GM12878 (cell line): ENCODE measurements at regions not wholly inside any gene's neighbourhood (a gene's known extent, or its start where the extent isn't known, plus 50 kb on each side); places are given as distances from the start of the nearest gene placed in this dataset.
"Not testable (repeated sequence)": the region's sequence is repeated elsewhere in the genome, so short reads cannot be mapped to it uniquely, and the experiment has no call there.

ENCODE experiments used
- ATAC-seq: fragments of 200-7000 bp; cut with Tn5 transposase; 3 replicates; pipeline ENCODE4 v1.9.1; 2020; ENCODE audit warnings: mild to moderate bottlenecking, moderate library complexity
- BruUV-seq: library from RNA; stranded (reverse); fragments of 400-500 nt; replicated peaks from 2 replicates; lab custom pipeline; 2021; lab: Mats Ljungman, UMichigan
- CTCF ChIA-PET: fragments of 300-600 bp; sonication (Branson Sonifier 250); formaldehyde crosslinking; extraction: SDS; loops from one replicate; lab custom pipeline; 2021; ENCODE audit warnings: inconsistent platforms; lab: Yijun Ruan, JAX
- POLR2A ChIA-PET: fragments of 350-600 bp; formaldehyde crosslinking; extraction: SDS; loops from one replicate; lab custom pipeline; 2021; ENCODE audit warnings: inconsistent platforms; lab: Charles Lee
- RAD21 ChIA-PET: fragments of 300-600 bp; sonication (Branson Sonifier 250); formaldehyde crosslinking; loops from one replicate; lab custom pipeline; 2023; ENCODE audit warnings: antibody characterized with exemption; ENCODE audit not compliant: unreplicated experiment; lab: Charles Lee
- SMC1A ChIA-PET: fragments of 300-600 bp; sonication (Branson Sonifier 250); formaldehyde crosslinking; loops from one replicate; lab custom pipeline; 2023; ENCODE audit not compliant: unreplicated experiment, uncharacterized antibody; lab: Charles Lee
- DNase-seq: peaks from one replicate; pipeline ENCODE4 v3.0.0-alpha.2; 2011; ENCODE audit warnings: low read depth, low spot score
- FAIRE-seq: peaks from 3 replicates; lab custom pipeline; 2011; peaks lifted over from hg19 to GRCh38; lab: Jason Lieb, UNC
- H2AFZ ChIP-seq: 2 replicates; pipeline ENCODE4 v1.6.0; 2011; ENCODE audit warnings: low read depth, low read length, control low read depth; ENCODE audit not compliant: control insufficient read depth
- H3K27ac ChIP-seq: 2 replicates; pipeline ENCODE4 v1.5.1; 2011; ENCODE audit warnings: control low read depth; ENCODE audit not compliant: control insufficient read depth, insufficient read depth
- H3K27me3 ChIP-seq, 2 experiments: replicated peaks in 1 of 2; 2 replicates each; pipeline versions ENCODE4 v1.6.0 to v1.6.1; 2011; ENCODE audit warnings: low read length in 1 of 2; ENCODE audit not compliant: control insufficient read depth in 2 of 2, insufficient read depth in 2 of 2
- H3K36me3 ChIP-seq, 2 experiments: 2 replicates each; pipeline ENCODE4 v1.5.1; 2011; ENCODE audit warnings: low read length in 1 of 2; ENCODE audit not compliant: control insufficient read depth in 2 of 2, insufficient read depth in 2 of 2
- H3K4me1 ChIP-seq: 2 replicates; pipeline ENCODE4 v1.6.1; 2011; ENCODE audit warnings: mild to moderate bottlenecking, low read length, moderate library complexity, mixed read lengths; ENCODE audit not compliant: control insufficient read depth, insufficient read depth
- H3K4me2 ChIP-seq: 2 replicates; pipeline ENCODE4 v1.6.0; 2011; ENCODE audit warnings: control low read depth; ENCODE audit not compliant: control insufficient read depth, insufficient read depth
- H3K4me3 ChIP-seq: fragments of 200-600 bp; sonication (generic); 2 replicates; pipeline ENCODE4 v1.5.1; 2016
- H3K79me2 ChIP-seq: 2 replicates; pipeline ENCODE4 v1.6.0; 2011; ENCODE audit warnings: low read length; ENCODE audit not compliant: control insufficient read depth, insufficient read depth
- H3K9ac ChIP-seq: 2 replicates; pipeline ENCODE4 v1.8.0; 2011; ENCODE audit warnings: low read length, control low read depth, mixed read lengths; ENCODE audit not compliant: control insufficient read depth, insufficient read depth
- H3K9me3 ChIP-seq: replicated peaks from 3 replicates; pipeline ENCODE4 v1.5.1; 2011; ENCODE audit warnings: mild to moderate bottlenecking, low read length; ENCODE audit not compliant: control insufficient read depth, insufficient read depth
- H4K20me1 ChIP-seq: 2 replicates; pipeline ENCODE4 v1.6.0; 2011; ENCODE audit not compliant: control insufficient read depth, insufficient read depth
- BMI1 ChIP-seq: fragments of 450-650 bp; IDR thresholded peaks from 2 replicates; pipeline ENCODE4 v1.6.1; 2016; ENCODE audit warnings: mild to moderate bottlenecking, moderate library complexity, borderline replicate concordance
- CHD2 ChIP-seq: IDR thresholded peaks from 2 replicates; pipeline ENCODE4 v1.6.1; 2011; ENCODE audit warnings: low read depth, low read length, improper control_type of control experiment, borderline replicate concordance
- EGR1 ChIP-seq, 2 experiments: IDR thresholded peaks; 1 replicate in 1 of 2; 2 replicates in 1 of 2; pipeline ENCODE4 v1.6.1; 2011 to 2012; ENCODE audit warnings: low read depth in 2 of 2, low read length in 2 of 2, borderline replicate concordance in 1 of 2, mild to moderate bottlenecking in 1 of 2, moderate library complexity in 1 of 2
- ESRRA ChIP-seq: IDR thresholded peaks from 2 replicates; pipeline ENCODE4 v1.6.1; 2012; ENCODE audit warnings: mild to moderate bottlenecking, low read length, improper control_type of control experiment
- FOS ChIP-seq: IDR thresholded peaks from 3 replicates; pipeline ENCODE4 v1.6.1; 2011; ENCODE audit warnings: borderline replicate concordance; ENCODE audit not compliant: insufficient read length; ENCODE audit errors: extremely low read depth
- FOXM1 ChIP-seq: IDR thresholded peaks from 2 replicates; pipeline ENCODE4 v1.6.1; 2012; ENCODE audit warnings: low read depth, mild to moderate bottlenecking, inconsistent platforms, low read length, moderate library complexity
- HDAC6 ChIP-seq: fragments of 200-600 bp; sonication (generic); IDR thresholded peaks from one replicate; pipeline ENCODE4 v1.8.0; 2017; ENCODE audit warnings: antibody characterized with exemption; ENCODE audit not compliant: unreplicated experiment
- IRF4 ChIP-seq: IDR thresholded peaks from 2 replicates; pipeline ENCODE4 v1.6.1; 2011; ENCODE audit warnings: low read depth, low read length
- NRF1 ChIP-seq: conservative IDR thresholded peaks from 2 replicates; pipeline ENCODE4 v1.6.1; 2011; ENCODE audit warnings: mild to moderate bottlenecking, low read depth, low read length, improper control_type of control experiment
- POLR2AphosphoS5 ChIP-seq: IDR thresholded peaks from 2 replicates; pipeline ENCODE4 v1.6.1; 2011; ENCODE audit warnings: mild to moderate bottlenecking, low read length, inconsistent platforms
- RAD21 ChIP-seq: IDR thresholded peaks from 2 replicates; pipeline ENCODE4 v1.6.1; 2011; ENCODE audit warnings: mild to moderate bottlenecking, low read depth, low read length, moderate library complexity; ENCODE audit not compliant: insufficient read depth
- RB1 ChIP-seq: fragments of 450-650 bp; formaldehyde crosslinking; IDR thresholded peaks from 2 replicates; pipeline ENCODE4 v1.6.1; 2017; ENCODE audit warnings: mild to moderate bottlenecking, borderline replicate concordance
- SIX5 ChIP-seq: IDR thresholded peaks from 2 replicates; pipeline ENCODE4 v1.6.1; 2011; ENCODE audit warnings: mild to moderate bottlenecking, low read depth, low read length, moderate library complexity; ENCODE audit not compliant: severe bottlenecking
- SMARCA5 ChIP-seq: fragments of 450-650 bp; IDR thresholded peaks from 2 replicates; pipeline ENCODE4 v1.6.1; 2017; ENCODE audit warnings: mild to moderate bottlenecking
- SREBF1 ChIP-seq: IDR thresholded peaks from 2 replicates; pipeline ENCODE4 v1.6.1; 2012; ENCODE audit warnings: mild to moderate bottlenecking, low read length
- YBX1 ChIP-seq: fragments of 450-650 bp; IDR thresholded peaks from 2 replicates; pipeline ENCODE4 v1.6.1; 2016; ENCODE audit warnings: antibody characterized with exemption
- ZBTB33 ChIP-seq: fragments of 450-650 bp; IDR thresholded peaks from 2 replicates; pipeline ENCODE4 v1.6.1; 2017; ENCODE audit warnings: mild to moderate bottlenecking
- ZNF217 ChIP-seq: fragments of 450-650 bp; IDR thresholded peaks from 2 replicates; pipeline ENCODE4 v1.6.1; 2017; ENCODE audit warnings: antibody characterized with exemption, mild to moderate bottlenecking
- ZSCAN29 ChIP-seq: fragments of 450-650 bp; IDR thresholded peaks from 2 replicates; pipeline ENCODE4 v1.6.1; 2017; ENCODE audit warnings: mild to moderate bottlenecking, moderate library complexity
- WGBS: methylation state at CpG from one replicate; pipeline ENCODE4 v1.1.6; 2016; ENCODE audit warnings: low lambda C conversion rate; ENCODE audit not compliant: insufficient replicate concordance, insufficient coverage; ENCODE audit errors: missing lambda C conversion rate; 5-methylcytosine and 5-hydroxymethylcytosine counted together
- in situ Hi-C: fragments of 300-500 bp; cut with MboI; formaldehyde crosslinking; loops from 9 replicates; pipeline ENCODE4 v1.14.3; 2018; ENCODE audit warnings: mixed read lengths
- intact Hi-C: fragments of 100-400 bp; cut with micrococcal nuclease; formaldehyde crosslinking; loops from one replicate; pipeline ENCODE4 v1.14.2; 2022; ENCODE audit not compliant: unreplicated experiment
- TF ChIP-seq, protein P1 (sequence below): IDR thresholded peaks from 2 replicates; pipeline ENCODE4 v1.6.1; 2011; ENCODE audit warnings: low read depth, mild to moderate bottlenecking, low read length, moderate library complexity, borderline replicate concordance; ENCODE audit errors: extremely low read depth

DNA sequence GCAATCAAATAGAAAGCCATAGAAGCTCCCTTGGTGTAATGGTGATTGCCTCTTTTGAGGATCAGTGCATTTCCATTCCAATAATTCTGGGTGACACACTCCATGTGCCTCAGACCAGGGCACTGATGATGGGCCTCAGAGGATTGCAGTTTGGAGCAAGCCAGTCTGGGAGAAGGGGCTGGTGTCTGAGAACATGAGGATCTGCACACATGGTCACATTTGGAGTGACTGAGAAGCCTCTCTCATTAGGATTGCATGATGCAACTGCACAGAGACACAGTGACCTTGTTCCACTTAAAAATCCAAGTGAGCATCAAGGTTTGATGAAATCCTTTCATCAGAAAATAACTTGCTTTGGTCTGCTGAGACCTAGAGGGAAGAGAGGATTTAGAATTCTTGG is 216.4 kb downstream of the ANKRD30B start:
- TF ChIP-seq IRF4, result no peak
- no peak for TF ChIP-seq SMARCA5
- TF ChIP-seq CHD2, result no peak
- TF ChIP-seq FOXM1, result no peak
- no peak for TF ChIP-seq ZBTB33
- TF ChIP-seq SREBF1, result no peak
- TF ChIP-seq BMI1, result no peak
- TF ChIP-seq HDAC6, result no peak
- TF ChIP-seq RB1, result no peak
- TF ChIP-seq ZSCAN29, result no peak
- TF ChIP-seq ZNF217, result no peak
- no peak for TF ChIP-seq EGR1 (IDR thresholded peaks at IDR 0.05; ENCODE audit: borderline replicate concordance in 1 of 2, low read depth in 2 of 2, low read length in 2 of 2)
- TF ChIP-seq POLR2AphosphoS5, result no peak
- TF ChIP-seq, protein P1, sequence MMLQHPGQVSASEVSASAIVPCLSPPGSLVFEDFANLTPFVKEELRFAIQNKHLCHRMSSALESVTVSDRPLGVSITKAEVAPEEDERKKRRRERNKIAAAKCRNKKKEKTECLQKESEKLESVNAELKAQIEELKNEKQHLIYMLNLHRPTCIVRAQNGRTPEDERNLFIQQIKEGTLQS, result no peak
- no peak for TF ChIP-seq ESRRA
- no peak for TF ChIP-seq FOS
- no peak for TF ChIP-seq SIX5
- no peak for TF ChIP-seq NRF1
- no peak for TF ChIP-seq RAD21
- no peak for TF ChIP-seq YBX1
- RAD21 ChIA-PET, result no interaction called here
- intact Hi-C loops, result no loop called here

GRCh38 chr18:14964976-14965375 is 217.0 kb downstream of the ANKRD30B start:
- BruUV-seq, H3K4me1 ChIP-seq, H3K4me3 ChIP-seq, FAIRE-seq, H3K79me2 ChIP-seq, DNase-seq, H3K36me3 ChIP-seq, intact Hi-C loops, H4K20me1 ChIP-seq, POLR2A ChIA-PET, H3K9me3 ChIP-seq, H3K9ac ChIP-seq, H3K27me3 ChIP-seq, RAD21 ChIA-PET, H3K4me2 ChIP-seq, CTCF ChIA-PET, H3K27ac ChIP-seq, H2AFZ ChIP-seq, ATAC-seq, SMC1A ChIA-PET: not testable (repeated sequence)
- in situ Hi-C loops, result loop anchor here (25.0 kb wide), 1 partner anchor 103 kb away; no protein-coding TSS in a partner anchor
- WGBS, result 13% methylated on average over 4 of the region's 4 CpGs

More for the DNA sequence above, 216.4 kb downstream of the ANKRD30B start:
- SMC1A ChIA-PET, result no interaction called here
- no peaks in the 10 kb centered on the region for H3K4me1 ChIP-seq
- no peak overlapping the region for H3K4me2 ChIP-seq
- no TSS peak for BruUV-seq
- no peak overlapping the region for H3K27ac ChIP-seq
- CTCF ChIA-PET, result no interaction called here
- H3K36me3 ChIP-seq, result no peaks in the 10 kb centered on the region
- H3K27me3 ChIP-seq, result no peaks in the 10 kb centered on the region
- H3K79me2 ChIP-seq, result no peaks in the 10 kb centered on the region
- no peak overlapping the region for H3K4me3 ChIP-seq
- no peaks in the 10 kb centered on the region for H4K20me1 ChIP-seq
- POLR2A ChIA-PET, result no interaction called here
- in situ Hi-C loops, result loop anchor here (25.0 kb wide), 1 partner anchor 102 kb away; no protein-coding TSS in a partner anchor
- no peak for DNase-seq
- H3K9me3 ChIP-seq, result no peaks in the 10 kb centered on the region; the same call in 2 of the 3 replicates
- no peak for FAIRE-seq
- ATAC-seq, result no peak
- H2AFZ ChIP-seq, result no peak overlapping the region
- no peak overlapping the region for H3K9ac ChIP-seq
